ENCODE measurements at regions not wholly inside any gene's neighbourhood (a gene's known extent, or its start where the extent isn't known, plus 50 kb on each side); places are given as distances from the start of the nearest gene placed in this dataset.

DNA sequence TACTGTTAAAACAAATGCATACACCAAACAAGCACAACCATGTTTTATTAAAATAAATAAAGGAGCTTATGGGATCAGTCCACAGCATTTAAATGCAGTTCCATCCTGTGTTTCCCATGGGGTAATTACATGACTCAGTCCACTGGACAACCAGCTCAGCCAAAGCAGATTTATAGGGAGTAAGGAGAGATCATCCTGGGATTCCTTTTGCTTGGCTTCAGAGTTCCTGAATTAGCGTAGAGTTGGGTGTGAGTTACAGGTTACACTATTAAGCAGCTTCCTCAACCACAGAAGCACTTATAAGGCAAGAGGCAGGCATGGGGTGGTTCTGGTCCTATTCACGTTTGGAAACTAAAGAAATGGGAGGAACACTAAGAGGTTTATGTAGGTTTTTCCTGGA is 381.1 kb upstream of the ACTBL2 start:
- no peak for DNase-seq

DNA sequence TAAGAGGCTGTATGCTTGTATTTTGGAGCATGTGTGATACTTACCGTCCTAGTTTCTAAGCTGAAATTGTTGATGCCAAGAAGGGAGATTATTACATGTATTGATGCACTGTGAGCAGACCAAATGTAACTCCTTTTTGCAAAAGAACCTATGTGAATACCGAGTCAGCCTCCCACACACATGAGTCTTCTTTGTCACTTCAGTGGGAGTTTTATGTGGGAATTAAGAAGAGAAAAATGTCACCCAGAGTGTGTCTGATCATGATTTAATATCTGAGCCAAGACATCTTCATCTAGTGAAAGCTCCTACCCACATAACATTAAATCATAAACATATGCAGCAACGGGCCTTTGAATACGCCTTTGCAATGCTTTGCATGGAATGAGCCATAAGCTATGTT is 380.3 kb upstream of the ACTBL2 start:
- DNase-seq, result no peak

DNA sequence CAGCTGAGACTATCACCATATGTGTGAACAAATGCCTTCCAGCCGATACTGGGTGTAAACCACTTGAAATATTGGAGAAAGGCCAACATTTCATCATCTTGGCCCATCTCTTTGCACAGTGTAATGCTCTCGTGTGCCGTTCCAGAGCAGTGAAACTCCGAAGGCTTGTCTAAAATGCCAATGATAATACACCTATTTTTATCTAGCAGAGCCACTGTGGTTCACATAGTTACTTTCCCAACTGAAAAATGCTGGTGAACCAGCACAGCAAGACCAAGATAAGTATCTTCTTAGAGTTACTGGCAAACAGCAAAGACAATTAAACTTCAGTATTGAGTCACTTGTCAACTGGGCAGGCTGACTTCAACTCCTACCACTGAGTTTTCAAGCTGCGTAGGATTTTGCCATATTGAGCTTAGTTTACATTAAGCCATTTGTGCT is 379.9 kb upstream of the ACTBL2 start:
- no peak for DNase-seq

DNA sequence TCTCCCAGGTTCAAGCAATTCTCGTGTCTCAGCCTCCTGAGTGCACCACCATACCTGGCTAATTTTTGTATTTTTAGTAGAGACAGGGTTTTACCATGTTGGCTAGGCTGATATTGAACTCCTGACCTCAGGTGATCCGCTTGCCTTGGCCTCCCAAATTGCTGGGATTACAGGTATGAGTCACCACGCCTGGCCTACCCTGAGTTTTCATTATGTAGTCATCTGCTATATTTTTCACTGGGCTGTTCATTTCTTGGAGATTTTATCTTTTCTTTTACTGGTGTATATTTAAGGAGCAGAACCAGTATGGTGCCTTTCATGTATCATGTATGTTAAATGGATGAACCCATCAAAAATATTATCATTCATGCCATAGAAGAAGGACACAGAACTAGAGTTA is 377.0 kb upstream of the ACTBL2 start:
- no peak for DNase-seq

DNA sequence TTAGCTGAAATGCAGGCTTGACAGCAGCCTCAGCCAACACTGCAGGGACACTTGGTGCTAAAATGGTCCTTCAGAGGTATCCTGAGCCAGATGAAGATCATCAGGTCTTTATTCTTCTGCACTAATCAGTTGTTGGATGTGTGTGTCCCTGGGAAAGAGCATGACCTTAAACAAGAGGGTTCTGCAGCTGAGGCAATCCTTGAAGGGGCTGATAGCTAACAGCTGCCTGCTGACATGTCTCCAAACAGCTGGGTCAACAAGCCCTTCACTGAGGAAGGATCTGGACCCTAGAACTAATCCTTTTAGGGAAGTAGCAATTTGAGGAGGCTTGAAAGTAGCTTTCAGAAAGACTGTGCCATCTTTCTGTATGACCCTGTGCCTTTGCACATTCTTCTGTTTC is 376.3 kb upstream of the ACTBL2 start:
- no peak for DNase-seq

DNA sequence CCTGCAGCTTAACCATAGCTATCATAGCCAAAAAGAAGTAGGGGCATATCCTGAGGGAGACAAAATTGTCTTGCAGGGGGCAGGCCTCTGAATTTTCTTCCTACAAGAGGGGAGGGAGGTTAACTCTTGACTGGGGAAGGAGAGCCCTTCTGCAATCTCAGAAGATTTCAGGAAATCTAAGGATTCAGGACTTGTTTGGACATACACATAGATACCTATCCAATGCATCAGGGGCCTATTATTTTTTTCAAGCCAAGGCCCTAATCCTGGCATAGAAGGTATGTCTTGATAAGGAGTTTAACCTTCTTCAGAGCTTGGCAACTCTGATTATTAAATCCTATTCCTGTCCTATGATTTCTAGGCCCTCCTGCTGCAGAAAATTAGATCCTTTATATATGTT is 375.1 kb upstream of the ACTBL2 start:
- DNase-seq, result no peak

DNA sequence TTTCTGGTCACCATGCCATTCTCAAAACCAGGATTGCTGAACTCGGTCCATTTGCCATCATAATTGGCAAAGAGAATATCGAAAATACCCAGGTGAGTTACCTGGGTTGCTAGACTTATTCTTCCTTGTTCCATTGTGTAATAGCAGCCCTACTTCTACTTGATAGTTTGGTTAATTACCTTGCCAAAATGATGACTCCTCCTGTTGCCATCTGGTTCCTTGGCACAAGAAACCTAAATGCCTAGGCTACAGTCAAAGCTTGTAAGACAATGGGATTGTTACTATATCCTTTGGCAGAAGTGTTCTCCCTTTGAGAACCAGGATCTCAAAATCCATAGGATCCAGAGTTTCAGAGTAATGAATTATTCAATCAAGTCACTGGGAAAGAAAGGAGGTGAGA is 373.2 kb upstream of the ACTBL2 start:
- no peak for DNase-seq

DNA sequence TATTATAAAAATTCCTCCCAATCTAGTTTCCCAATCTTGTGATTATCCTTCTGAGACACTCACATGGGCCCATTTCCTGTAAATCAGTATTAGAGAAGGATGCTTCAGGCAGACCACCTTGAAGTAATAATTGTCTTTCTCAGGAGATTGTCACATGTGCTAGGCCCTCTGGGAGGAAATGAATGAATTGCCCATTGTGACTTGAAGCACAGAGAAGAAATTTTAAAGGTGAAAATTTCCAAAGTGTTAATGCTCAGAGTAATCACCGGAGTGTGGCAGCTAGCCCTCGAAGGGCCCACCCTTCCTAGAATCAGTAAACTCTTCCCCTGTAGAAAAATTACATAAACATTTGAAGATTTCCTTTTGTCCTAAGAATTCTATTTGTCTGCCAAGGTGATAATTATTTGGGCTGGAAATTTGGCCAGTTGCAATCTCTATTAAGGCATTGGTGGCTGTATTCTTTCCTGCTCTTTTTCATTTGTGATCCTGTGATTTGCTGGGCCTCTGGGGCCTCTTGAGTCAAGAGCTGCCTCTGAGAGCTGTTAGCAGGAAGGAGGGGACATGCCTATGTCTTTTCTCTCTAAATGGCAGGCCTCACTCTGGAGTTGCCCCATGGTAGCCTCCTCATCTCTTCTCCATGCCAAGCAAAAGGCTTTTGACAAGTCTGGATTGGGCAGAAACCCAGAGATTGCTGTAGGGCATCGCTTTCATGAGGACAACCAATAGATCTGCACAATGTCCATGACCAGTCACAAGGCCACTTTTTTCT is 371.5 kb upstream of the ACTBL2 start:
- no peak for DNase-seq

DNA sequence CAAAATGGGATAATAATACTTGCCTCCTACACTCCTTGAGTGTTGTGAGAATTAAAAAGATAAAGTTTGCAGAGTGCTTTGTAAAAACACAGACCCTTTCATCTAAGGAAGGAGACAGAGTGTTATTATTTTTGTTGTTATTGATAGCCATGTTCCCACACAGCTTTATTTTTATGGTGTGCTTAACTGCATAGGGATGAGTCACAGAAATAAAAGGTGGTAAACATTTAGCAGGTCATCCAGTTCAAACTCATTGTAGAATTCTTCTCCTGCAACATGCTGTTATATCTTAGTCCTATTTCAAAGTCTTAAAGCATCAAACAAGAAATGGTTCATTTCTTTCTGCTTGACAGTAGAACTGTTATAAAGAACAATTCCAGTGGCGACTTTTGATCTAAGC is 367.5 kb upstream of the ACTBL2 start:
- DNase-seq, result no peak

DNA sequence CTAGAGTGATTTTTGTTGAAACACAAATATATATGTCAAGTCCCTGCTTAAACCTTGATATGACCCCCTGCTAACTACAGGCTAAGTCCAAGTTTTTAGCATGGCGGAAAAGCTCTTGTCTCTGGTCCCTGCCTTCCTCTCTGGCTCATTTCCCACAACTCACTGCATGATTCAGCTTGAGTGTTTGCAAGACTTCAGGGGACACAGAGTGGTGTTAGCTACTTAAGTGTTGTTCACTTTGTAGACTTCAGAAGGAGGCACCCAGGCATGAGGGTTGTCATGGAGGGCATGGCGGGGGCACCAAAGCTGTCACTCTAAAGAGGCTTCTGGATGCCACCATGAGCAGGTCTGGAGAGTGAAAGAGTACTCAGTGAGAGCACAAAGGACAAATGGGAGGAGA is 362.4 kb upstream of the ACTBL2 start:
- DNase-seq, result no peak

DNA sequence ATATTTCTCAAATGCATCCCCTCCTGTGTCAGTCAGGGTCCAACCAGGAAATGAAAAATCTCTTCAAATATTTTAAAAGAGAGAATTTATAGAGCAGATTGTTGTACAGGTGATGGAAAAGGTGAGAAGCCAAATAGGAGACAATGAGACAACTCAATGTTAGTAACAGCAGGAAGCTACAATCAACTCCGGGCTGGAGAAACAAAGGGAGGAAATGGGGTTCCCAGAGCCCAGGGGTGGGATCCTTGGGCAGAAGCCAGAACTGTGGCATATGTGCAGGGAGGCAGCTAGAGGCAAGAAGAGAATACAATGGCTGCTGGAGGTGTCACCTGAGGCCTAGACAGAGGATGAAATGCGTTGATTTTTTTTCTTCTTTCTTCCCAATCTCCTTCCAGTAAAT is 361.8 kb upstream of the ACTBL2 start:
- no peak for DNase-seq

DNA sequence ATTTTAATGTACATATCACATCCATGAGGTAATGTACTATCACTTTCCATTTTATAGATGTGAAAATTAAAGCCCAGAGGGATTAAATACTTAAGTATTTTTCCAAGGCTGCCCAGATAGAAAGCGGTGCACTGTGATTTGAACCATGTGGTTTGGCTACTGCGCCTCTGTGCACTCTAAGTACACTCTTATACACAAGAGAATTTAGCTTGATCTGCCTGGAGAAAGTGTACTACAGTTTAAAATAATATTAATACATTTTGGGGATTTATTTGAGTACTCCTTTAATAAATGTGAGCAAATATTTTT is 360.4 kb upstream of the ACTBL2 start:
- DNase-seq, result no peak

DNA sequence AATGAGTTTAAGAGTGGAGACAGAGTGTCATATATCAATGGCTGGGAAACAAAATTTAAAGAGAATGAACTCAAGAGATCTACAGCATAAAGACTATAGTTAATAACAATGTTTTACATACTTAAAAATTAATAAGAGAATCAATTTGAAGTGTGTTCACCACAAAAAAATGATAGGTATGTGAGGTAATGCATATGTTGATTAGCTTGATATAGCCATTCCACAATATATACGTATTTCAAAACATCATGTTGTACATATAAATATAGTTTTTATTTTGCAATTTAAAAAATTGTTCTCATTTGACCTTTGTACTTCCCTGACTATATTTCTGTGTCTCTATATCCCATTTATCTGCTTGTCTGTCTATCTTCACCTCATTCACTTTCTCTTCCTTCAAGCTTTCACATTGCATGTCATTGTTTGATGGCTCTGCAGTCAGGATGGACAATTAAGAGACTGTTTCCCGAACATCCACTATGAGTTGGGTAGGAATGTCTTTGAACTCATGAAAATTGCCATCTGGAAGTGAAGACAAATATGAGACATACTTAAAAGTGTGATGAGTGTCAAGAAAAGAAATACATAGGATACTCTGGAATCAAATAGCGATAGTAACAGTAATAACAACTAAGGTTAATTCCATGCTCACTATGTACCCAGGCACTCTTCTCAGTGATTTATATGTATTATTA is 359.9 kb upstream of the ACTBL2 start:
- DNase-seq, result no peak

DNA sequence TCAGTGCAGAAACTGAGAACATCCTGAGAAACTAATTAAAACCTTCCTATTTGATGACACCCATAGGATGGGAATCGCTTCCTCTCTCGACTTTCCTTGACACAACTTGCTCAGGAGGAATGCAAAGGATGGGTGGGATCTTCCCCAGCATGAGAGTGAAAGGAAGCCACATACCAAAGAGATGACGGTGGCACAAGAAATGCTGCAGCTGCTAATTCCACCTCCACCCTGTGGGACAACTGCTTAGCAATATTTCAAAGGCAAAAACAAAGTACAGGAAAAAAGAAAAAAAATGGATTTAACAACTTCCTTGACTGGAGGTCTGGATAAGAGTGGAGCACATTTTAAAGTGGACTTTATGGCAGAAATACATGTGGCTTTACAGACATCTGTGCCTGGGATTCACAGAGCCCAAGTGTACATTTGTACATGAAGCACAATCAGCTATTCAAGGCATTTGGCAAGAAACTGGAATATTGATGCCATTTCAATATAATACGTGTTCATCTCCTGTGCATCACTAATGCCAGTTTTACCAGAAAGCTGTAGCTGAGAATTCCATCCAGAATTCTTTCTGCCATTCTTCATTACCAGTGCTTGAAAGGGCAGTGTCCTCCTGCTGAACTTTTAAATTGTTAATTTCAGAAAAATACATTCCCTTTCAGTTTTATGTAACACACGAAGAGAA is 359.2 kb upstream of the ACTBL2 start:
- DNase-seq, result no peak

DNA sequence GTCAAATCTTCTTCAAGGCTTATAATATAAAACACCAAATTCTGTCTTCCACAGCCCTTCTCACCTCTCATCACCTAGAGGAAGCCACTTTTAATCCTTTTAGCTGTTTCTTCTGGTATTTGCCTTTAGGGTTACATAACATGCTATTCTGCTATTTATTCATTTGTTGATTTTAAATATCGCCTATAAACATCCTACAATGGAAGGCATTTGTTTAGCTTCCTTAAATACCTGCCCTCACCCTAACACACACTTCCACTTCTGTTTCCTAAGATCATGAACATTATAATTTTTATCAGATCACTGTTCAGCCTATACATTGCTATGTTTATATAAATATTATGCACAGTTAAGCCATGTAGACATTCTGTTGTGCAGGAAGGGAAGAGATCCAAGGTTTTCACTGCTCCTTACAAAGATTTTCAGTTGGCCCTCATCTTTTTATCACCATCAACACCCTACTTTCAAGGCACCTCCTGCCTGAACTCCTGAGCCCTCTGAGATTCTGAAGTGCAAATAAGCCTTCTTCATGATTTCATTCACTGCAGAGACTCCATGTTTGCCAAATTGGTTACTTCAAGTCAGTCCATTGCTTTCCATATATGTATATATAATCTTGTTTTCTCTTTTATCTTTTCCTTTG is 356.9 kb upstream of the ACTBL2 start:
- no peak for DNase-seq

DNA sequence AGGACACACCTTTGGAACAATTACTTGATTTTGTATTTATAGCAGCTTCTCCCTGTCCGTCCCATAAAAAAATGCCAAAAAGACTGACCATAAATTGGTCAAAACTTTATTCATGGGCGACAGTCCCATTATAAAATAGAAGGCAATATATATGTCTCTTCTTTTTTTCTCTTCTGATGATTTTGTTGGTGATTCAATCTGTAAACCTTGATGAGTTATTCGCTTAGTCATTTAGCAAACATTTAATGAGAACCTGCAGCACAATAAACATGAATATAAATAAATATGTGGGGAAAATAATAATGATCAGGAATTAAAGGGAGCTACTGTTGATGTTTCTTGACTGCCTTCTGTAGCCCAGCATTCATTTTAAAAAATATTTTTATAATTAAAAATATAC is 356.4 kb upstream of the ACTBL2 start:
- no peak for DNase-seq

DNA sequence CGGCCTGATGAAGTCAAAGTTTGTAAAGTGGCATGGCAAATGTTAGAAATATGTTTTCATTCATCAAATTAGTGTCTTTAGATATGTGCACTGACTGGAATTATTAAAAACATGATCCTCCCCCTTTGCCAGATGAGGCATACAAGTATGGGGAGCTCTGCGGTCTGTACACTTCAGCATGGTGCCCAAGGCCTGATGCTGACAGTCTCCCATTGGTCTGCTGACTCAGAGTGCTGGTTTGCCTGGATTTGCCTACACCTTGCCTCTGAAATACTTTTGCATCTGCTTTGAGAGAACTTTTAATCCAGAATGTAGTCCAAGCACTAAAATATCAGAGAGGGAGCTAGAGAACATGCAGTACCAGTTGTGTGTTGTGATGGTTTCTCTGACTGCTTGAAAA is 354.3 kb upstream of the ACTBL2 start:
- DNase-seq, result no peak

DNA sequence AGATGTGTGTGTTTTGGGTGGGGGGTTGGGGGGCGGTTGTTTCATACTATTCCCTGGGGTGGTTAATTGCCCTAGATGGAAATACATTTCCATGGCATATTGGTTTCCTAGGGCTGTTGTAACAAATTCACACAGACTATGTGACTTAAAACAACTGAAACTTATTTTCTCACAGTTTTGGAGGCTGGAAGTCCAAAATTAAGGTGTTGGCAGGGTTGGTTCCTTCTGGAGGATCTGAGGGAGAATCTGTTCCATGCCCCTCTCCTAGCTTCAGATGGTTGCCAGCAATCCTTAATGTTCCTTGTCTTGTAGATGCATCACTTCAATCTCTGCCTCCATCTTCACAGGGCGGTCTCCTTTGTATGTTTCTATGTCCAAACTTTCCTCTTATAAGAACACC is 353.7 kb upstream of the ACTBL2 start:
- DNase-seq, result no peak

DNA sequence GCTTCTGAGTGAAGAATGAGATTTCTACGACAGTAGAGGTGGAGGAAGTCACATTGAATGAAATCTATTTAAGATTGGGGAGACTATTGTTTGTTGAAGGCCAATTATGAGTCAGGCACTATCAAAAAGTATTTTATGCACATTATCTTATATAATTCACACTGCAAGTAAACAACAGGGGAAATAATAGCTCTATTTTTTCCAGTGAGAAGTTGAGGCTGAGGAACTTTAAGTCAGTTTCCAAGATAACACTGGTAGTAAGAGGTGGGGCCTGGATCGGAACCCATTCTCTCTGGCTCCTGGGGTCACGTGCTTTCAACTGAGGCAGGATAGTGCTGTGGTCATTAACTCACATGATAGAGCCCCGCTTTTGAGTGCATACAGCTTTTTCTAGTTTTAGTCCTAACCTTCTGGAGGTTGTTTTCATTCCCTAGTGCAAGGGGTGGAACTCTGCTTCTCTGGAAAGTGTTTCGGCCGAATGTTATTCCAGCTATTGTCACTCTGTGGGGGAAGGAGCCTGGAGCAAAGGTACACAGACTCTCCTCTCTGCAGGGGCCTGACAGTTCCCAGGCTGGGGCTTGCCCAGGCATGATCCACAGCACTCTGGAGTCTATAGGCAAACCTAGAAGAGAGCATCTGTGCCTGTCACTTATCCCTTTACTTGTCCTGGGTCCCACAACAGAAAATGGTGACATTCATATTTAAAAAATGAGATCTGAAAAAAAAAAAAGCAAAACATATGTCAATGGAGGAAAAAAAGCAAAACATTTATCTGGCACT is 352.4 kb upstream of the ACTBL2 start:
- DNase-seq, result no peak

DNA sequence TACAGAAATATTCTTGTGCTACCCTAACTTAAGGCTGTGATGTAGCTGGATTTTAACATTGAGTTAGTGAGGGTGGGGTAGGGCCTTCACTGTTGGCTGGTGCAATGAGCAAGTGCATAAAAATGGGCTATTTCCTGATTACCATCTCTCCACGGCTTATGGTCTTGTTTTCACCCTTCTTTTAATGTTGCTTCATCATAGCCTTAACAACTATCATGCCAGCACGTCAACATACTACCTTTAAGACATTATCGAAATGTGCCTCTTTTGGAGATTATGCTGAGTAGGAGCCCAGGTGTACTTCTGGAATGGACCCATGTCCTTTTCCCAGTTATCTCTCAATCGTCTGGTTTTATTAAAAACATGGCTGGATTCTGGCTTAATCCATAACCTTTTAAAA is 350.9 kb upstream of the ACTBL2 start:
- no peak for DNase-seq

DNA sequence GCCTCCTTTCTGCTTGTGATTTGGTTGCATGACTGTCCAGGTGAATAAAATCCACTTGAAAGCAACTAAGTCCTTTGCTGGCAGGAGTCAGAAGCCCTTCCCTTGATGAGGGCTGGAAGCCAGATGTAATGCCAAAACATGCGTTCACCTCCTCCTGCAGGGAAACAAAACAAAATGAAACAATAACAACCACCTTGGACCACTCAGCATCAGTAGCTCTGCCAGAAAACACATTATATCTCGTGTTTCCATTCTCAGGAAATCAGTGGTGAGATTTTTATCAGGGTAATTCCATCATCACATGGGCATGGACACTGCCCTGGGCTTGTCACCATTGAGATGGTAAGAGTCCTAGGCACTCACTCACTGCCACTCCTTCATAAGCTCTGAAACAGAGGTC is 350.3 kb upstream of the ACTBL2 start:
- no peak for DNase-seq

DNA sequence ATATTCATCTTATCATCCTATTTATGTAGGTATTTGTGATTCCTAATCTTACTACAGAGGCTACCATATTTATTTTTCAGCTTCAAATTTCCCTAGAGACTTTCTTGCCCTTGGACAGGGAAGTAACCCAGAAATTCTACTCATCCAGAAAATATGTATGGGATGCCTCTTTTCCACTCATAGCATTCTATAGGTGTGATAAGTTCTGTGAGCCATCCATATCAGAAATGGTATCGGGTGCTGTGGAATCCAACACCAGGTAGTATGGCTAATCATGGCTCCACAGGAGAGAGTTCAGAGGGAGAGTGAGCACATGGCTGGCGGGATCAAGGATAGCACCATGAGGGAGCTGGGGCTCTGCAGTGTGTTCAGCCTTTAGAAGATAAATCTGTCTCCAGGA is 349.3 kb upstream of the ACTBL2 start:
- no peak for DNase-seq

DNA sequence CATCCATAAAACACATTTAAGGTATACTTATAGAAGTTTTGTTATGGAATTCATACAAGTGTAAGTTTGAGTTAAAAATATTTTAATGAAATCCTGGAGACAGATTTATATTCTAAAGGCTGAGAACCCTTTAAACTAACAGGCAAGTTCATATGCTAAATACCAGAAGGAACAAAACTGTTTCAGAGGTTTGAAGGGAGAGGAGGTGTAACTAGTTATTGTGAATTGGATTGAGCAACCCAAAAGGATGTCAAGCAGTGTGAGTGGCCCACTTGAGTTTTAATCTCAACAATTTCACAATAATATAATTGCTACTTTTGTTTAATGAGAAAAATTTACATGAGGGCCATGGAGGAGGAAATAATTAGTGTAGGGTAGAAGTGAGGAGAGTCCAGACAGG is 348.5 kb upstream of the ACTBL2 start:
- DNase-seq, result no peak

Data from activated T-cell treated with anti-CD3 and anti-CD28 coated beads for 4 hours (primary cell).